DND-41 (cell line): ENCODE measurements at regions not wholly inside any gene's neighbourhood (a gene's known extent, or its start where the extent isn't known, plus 50 kb on each side); places are given as distances from the start of the nearest gene placed in this dataset.
"Not testable (repeated sequence)": the region's sequence is repeated elsewhere in the genome, so short reads cannot be mapped to it uniquely, and the experiment has no call there.

Experiments
- ATAC-seq: fragments of 200-7000 bp; cut with Tn5 transposase; 3 replicates; pipeline ENCODE4 v1.9.1; 2021; ENCODE audit warnings: low read depth; ENCODE audit not compliant: insufficient read depth
- DNase-seq: peaks from one replicate; pipeline ENCODE4 v3.0.0-alpha.2; 2020
- H2AFZ ChIP-seq: 2 replicates; pipeline ENCODE4 v1.6.0; 2012; ENCODE audit warnings: low read depth, low read length
- H3K27ac ChIP-seq: 2 replicates; pipeline ENCODE4 v1.5.1; 2012; ENCODE audit warnings: low read length, inconsistent platforms
- H3K27me3 ChIP-seq: fragments of 200-600 bp; sonication (generic); 2 replicates; pipeline ENCODE4 v1.6.0; 2012; ENCODE audit warnings: low read length, mild to moderate bottlenecking, inconsistent platforms; ENCODE audit not compliant: insufficient read depth, poor library complexity
- H3K36me3 ChIP-seq: 2 replicates; pipeline ENCODE4 v1.5.1; 2012; ENCODE audit warnings: low read length, inconsistent platforms; ENCODE audit not compliant: insufficient read depth
- H3K4me1 ChIP-seq: 2 replicates; pipeline ENCODE4 v1.5.1; 2012; ENCODE audit warnings: mild to moderate bottlenecking, low read length; ENCODE audit not compliant: insufficient read depth
- H3K4me2 ChIP-seq: 2 replicates; pipeline ENCODE4 v1.6.0; 2012; ENCODE audit warnings: mild to moderate bottlenecking, moderate library complexity, low read length, inconsistent platforms; ENCODE audit not compliant: insufficient read depth
- H3K4me3 ChIP-seq, 2 experiments: fragments of 200-600 bp in 1 of 2; shearing (Covaris generic) in 1 of 2; 2 replicates each; pipeline ENCODE4 v1.5.1; 2012 to 2016; ENCODE audit warnings: inconsistent platforms in 2 of 2, low read length in 2 of 2, mild to moderate bottlenecking in 2 of 2, low read depth in 1 of 2, moderate library complexity in 1 of 2
- H3K79me2 ChIP-seq: 2 replicates; pipeline ENCODE4 v1.6.0; 2012; ENCODE audit warnings: low read length, inconsistent platforms; ENCODE audit not compliant: insufficient read depth
- H3K9ac ChIP-seq: 2 replicates; pipeline ENCODE4 v1.6.0; 2012; ENCODE audit warnings: low read depth, mild to moderate bottlenecking, inconsistent platforms, low read length, moderate library complexity
- H3K9me3 ChIP-seq: 2 replicates; pipeline ENCODE4 v1.5.1; 2012; ENCODE audit warnings: low read length, moderate library complexity, mild to moderate bottlenecking, inconsistent platforms; ENCODE audit not compliant: insufficient read depth, severe bottlenecking
- H4K20me1 ChIP-seq: 2 replicates; pipeline ENCODE4 v1.6.0; 2012; ENCODE audit warnings: low read length; ENCODE audit not compliant: insufficient read depth
- CTCF ChIP-seq: IDR thresholded peaks from 2 replicates; pipeline ENCODE4 v1.5.1; 2012; ENCODE audit warnings: borderline replicate concordance, low read length, moderate library complexity, mild to moderate bottlenecking; ENCODE audit not compliant: poor library complexity, severe bottlenecking; ENCODE audit errors: extremely low read depth
- EZH2 ChIP-seq: IDR thresholded peaks from 3 replicates; pipeline ENCODE4 v1.6.1; 2012; ENCODE audit warnings: borderline replicate concordance, low read depth, mild to moderate bottlenecking, moderate library complexity, low read length, inconsistent platforms; ENCODE audit not compliant: severe bottlenecking

GRCh38 chr16:73951481-73951880 is 345.1 kb upstream of the PSMD7 start:
- Histone ChIP-seq H2AFZ (no peak overlapping the region), H3K36me3 (no peaks in the 10 kb centered on the region), H3K9ac (no peak overlapping the region), H3K9me3 (no peaks in the 10 kb centered on the region), H3K4me3 (no peak overlapping the region), H3K27ac (no peak overlapping the region), H3K79me2 (no peaks in the 10 kb centered on the region), H3K4me2 (no peak overlapping the region), H3K27me3 (no peaks in the 10 kb centered on the region), H4K20me1 (no peaks in the 10 kb centered on the region), H3K4me1 (no peaks in the 10 kb centered on the region)
- no peak for ATAC-seq
- no peak for DNase-seq
- TF ChIP-seq EZH2 (no peak), CTCF (no peak)

GRCh38 chr16:73949574-73950320 is 346.9 kb upstream of the PSMD7 start:
- no peaks in the 10 kb centered on the region for H4K20me1 ChIP-seq
- H3K36me3 ChIP-seq: no peaks in the 10 kb centered on the region
- no peak overlapping the region for H2AFZ ChIP-seq
- no peaks in the 10 kb centered on the region for H3K79me2 ChIP-seq
- H3K27me3 ChIP-seq: no peaks in the 10 kb centered on the region
- no peak overlapping the region for H3K4me3 ChIP-seq
- no peaks in the 10 kb centered on the region for H3K9me3 ChIP-seq
- no peak overlapping the region for H3K27ac ChIP-seq
- no peak overlapping the region for H3K4me2 ChIP-seq
- no peak overlapping the region for H3K9ac ChIP-seq
- TF ChIP-seq EZH2: no peak
- TF ChIP-seq CTCF: no peak
- no peak for ATAC-seq
- no peak for DNase-seq
- H3K4me1 ChIP-seq: no peaks in the 10 kb centered on the region

GRCh38 chr16:73945631-73946030 is 351.0 kb upstream of the PSMD7 start:
- H3K4me2 ChIP-seq: no peak overlapping the region
- H3K36me3 ChIP-seq: no peaks in the 10 kb centered on the region
- H3K27ac ChIP-seq: no peak overlapping the region
- H4K20me1 ChIP-seq: no peaks in the 10 kb centered on the region
- no peak for DNase-seq
- no peak overlapping the region for H2AFZ ChIP-seq
- no peaks in the 10 kb centered on the region for H3K79me2 ChIP-seq
- H3K9ac ChIP-seq: no peak overlapping the region
- H3K4me3 ChIP-seq: no peak overlapping the region
- no peak for ATAC-seq
- no peaks in the 10 kb centered on the region for H3K9me3 ChIP-seq
- no peaks in the 10 kb centered on the region for H3K27me3 ChIP-seq
- TF ChIP-seq EZH2: no peak
- TF ChIP-seq CTCF: no peak
- H3K4me1 ChIP-seq: no peaks in the 10 kb centered on the region

- not testable (repeated sequence) for H3K4me3 ChIP-seq, H3K79me2 ChIP-seq, H3K4me2 ChIP-seq, H3K9me3 ChIP-seq, H3K4me1 ChIP-seq, H2AFZ ChIP-seq, H3K27me3 ChIP-seq, H3K9ac ChIP-seq, ATAC-seq, DNase-seq, H3K27ac ChIP-seq, H3K36me3 ChIP-seq, H4K20me1 ChIP-seq
These were observed 353.4 kb upstream of the PSMD7 start for GRCh38 chr16:73943184-73943583.

- H3K27me3 ChIP-seq, DNase-seq, ATAC-seq, H3K4me2 ChIP-seq, H3K4me1 ChIP-seq, H2AFZ ChIP-seq, H3K36me3 ChIP-seq, H3K4me3 ChIP-seq, H3K27ac ChIP-seq, H3K9me3 ChIP-seq, H3K79me2 ChIP-seq, H4K20me1 ChIP-seq, H3K9ac ChIP-seq: not testable (repeated sequence)
These were observed 355.8 kb upstream of the PSMD7 start for GRCh38 chr16:73940786-73941185.
